Esophagus squamous epithelium (tissue), 4 donors: ENCODE measurements at regions not wholly inside any gene's neighbourhood (a gene's known extent, or its start where the extent isn't known, plus 50 kb on each side); places are given as distances from the start of the nearest gene placed in this dataset.

Experiments used
- CTCF ChIP-seq, 6 experiments: fragments of 450-650 bp in 4 of 6; fragments of 200-600 bp in 2 of 6; sonication (generic) in 2 of 6; IDR thresholded peaks; one replicate each; pipeline ENCODE4 v1.5.1; 2016 to 2019; ENCODE audit warnings: antibody characterized with exemption in 6 of 6, mild to moderate bottlenecking in 4 of 6, moderate library complexity in 4 of 6
- POLR2A ChIP-seq, 4 donors: fragments of 450-650 bp; IDR thresholded peaks; one replicate each; pipeline ENCODE4 v1.6.1; 2017; ENCODE audit warnings: antibody characterized with exemption in 4 of 4, mild to moderate bottlenecking in 4 of 4, moderate library complexity in 3 of 4

GRCh38 chr5:87661784-87662566 lies 249.2 kb upstream of the CCNH start:
- TF ChIP-seq POLR2A (IDR thresholded peaks at IDR 0.05) (no peak), CTCF (IDR thresholded peaks at IDR 0.05) (no peak)
